ENCODE measurements at regions not wholly inside any gene's neighbourhood (a gene's known extent, or its start where the extent isn't known, plus 50 kb on each side); places are given as distances from the start of the nearest gene placed in this dataset.
A peak's percentile ranks its signal among the peaks of the same experiment; 100 is the strongest.

GRCh38 chrX:27380163-27380845, 82.8 kb downstream of the PPP4R3C start:
- H3K79me2 ChIP-seq (ENCODE audit: insufficient read depth, low read length), result no peaks in the 10 kb centered on the region
- no peaks in the 10 kb centered on the region for H3K36me3 Mint-ChIP-seq
- 94% methylated on average over 5 of the region's 12 CpGs for WGBS (ENCODE audit: insufficient coverage)
- H3K36me3 ChIP-seq (replicated peaks in 1 of 2; ENCODE audit: control insufficient read depth in 1 of 2, insufficient read depth in 2 of 2, low read length in 2 of 2), result no peaks in the 10 kb centered on the region
- H3K4me3 ChIP-seq (replicated peaks in 1 of 3; ENCODE audit: low read depth in 2 of 3, low read length in 3 of 3), result no peak overlapping the region
- intact Hi-C loops (cut with micrococcal nuclease), result no loop called here
- H3K27me3 Mint-ChIP-seq (ENCODE audit: low read depth in 3 of 3), result no peaks in the 10 kb centered on the region
- DNase-seq, result no peak
- no peaks in the 10 kb centered on the region for H4K20me1 ChIP-seq (ENCODE audit: insufficient read depth, low read length)
- no peaks in the 10 kb centered on the region for H3K4me1 Mint-ChIP-seq
- no peaks in the 10 kb centered on the region for H3K27me3 ChIP-seq (ENCODE audit: control insufficient read depth in 2 of 2, insufficient read depth in 2 of 2, low read length in 2 of 2)
- H3K9me3 ChIP-seq (replicated peaks in 1 of 2; ENCODE audit: control insufficient read depth in 1 of 2, insufficient read depth in 1 of 2, low read length in 2 of 2), result no peaks in the 10 kb centered on the region
- no peak overlapping the region for H3K9ac ChIP-seq (ENCODE audit: insufficient read depth, low read length, poor library complexity, severe bottlenecking)
- no peak overlapping the region for H3K4me2 ChIP-seq (replicated peaks; ENCODE audit: extremely low read depth, low read length, poor library complexity, severe bottlenecking)
- no peak overlapping the region for H3K27ac ChIP-seq (ENCODE audit: low read depth in 1 of 2, low read length in 2 of 2)
- peak overlapping the region in 1 of 7 donors; percentile 16 for H3K27ac Mint-ChIP-seq
- H2AFZ ChIP-seq (ENCODE audit: insufficient read depth, low read depth, low read length, poor library complexity, severe bottlenecking), result no peak overlapping the region
- H3K4me3 Mint-ChIP-seq, result no peak overlapping the region
- H3K9me3 Mint-ChIP-seq, result peaks cover 0 to 2% (median 0%) of the 10 kb centered on the region in 7 donors
- H3K4me1 ChIP-seq (ENCODE audit: control insufficient read depth in 1 of 2, insufficient read depth in 2 of 2, low read length in 2 of 2), result no peaks in the 10 kb centered on the region
- TF ChIP-seq CTCF (IDR thresholded peaks at IDR 0.05), result no peak

- Histone ChIP-seq H3K9ac (ENCODE audit: insufficient read depth, low read length, poor library complexity, severe bottlenecking) (no peak overlapping the region), H3K4me1 (ENCODE audit: control insufficient read depth in 1 of 2, insufficient read depth in 2 of 2, low read length in 2 of 2) (no peaks in the 10 kb centered on the region), H3K4me2 (replicated peaks; ENCODE audit: extremely low read depth, low read length, poor library complexity, severe bottlenecking) (no peak overlapping the region), H3K27ac (ENCODE audit: low read depth in 1 of 2, low read length in 2 of 2) (no peak overlapping the region), H4K20me1 (ENCODE audit: insufficient read depth, low read length) (no peaks in the 10 kb centered on the region), H3K79me2 (ENCODE audit: insufficient read depth, low read length) (no peaks in the 10 kb centered on the region), H2AFZ (ENCODE audit: insufficient read depth, low read depth, low read length, poor library complexity, severe bottlenecking) (no peak overlapping the region), H3K36me3 (replicated peaks in 1 of 2; ENCODE audit: control insufficient read depth in 1 of 2, insufficient read depth in 2 of 2, low read length in 2 of 2) (no peaks in the 10 kb centered on the region), H3K27me3 (ENCODE audit: control insufficient read depth in 2 of 2, insufficient read depth in 2 of 2, low read length in 2 of 2) (no peaks in the 10 kb centered on the region), H3K9me3 (replicated peaks in 1 of 2; ENCODE audit: control insufficient read depth in 1 of 2, insufficient read depth in 1 of 2, low read length in 2 of 2) (no peaks in the 10 kb centered on the region), H3K4me3 (replicated peaks in 1 of 3; ENCODE audit: low read depth in 2 of 3, low read length in 3 of 3) (no peak overlapping the region)
- Mint-ChIP-seq H3K27me3 (ENCODE audit: low read depth in 3 of 3) (peaks cover 0 to 2% (median 0%) of the 10 kb centered on the region in 3 donors), H3K27ac (no peak overlapping the region), H3K9me3 (peaks cover 0 to 1% (median 0%) of the 10 kb centered on the region in 7 donors), H3K4me1 (no peaks in the 10 kb centered on the region), H3K36me3 (no peaks in the 10 kb centered on the region), H3K4me3 (no peak overlapping the region)
- TF ChIP-seq CTCF (IDR thresholded peaks at IDR 0.05), result no peak
- DNase-seq, result no peak
- no CpG with 5 or more reads among the region's 3 CpGs for WGBS (ENCODE audit: insufficient coverage)
- intact Hi-C loops (cut with micrococcal nuclease), result no loop called here
Observed at GRCh38 chrX:27354021-27354420, 109.1 kb downstream of the PPP4R3C start.

Data from CD14-positive monocyte (primary cell).